Mammary epithelial cell (primary cell): ENCODE measurements at regions not wholly inside any gene's neighbourhood (a gene's known extent, or its start where the extent isn't known, plus 50 kb on each side); places are given as distances from the start of the nearest gene placed in this dataset.

ENCODE experiments used
- EZH2 ChIP-seq: IDR thresholded peaks from 2 replicates; pipeline ENCODE4 v1.6.1; 2012; ENCODE audit warnings: low read length, inconsistent platforms, borderline replicate concordance
- TF ChIP-seq, protein P1 (sequence below), 2 donors: IDR thresholded peaks in 1 of 2; conservative IDR thresholded peaks in 1 of 2; 2 replicates each; pipeline ENCODE4 v1.5.1; 2011 to 2012; ENCODE audit warnings: inconsistent platforms in 2 of 2, low read length in 2 of 2, mild to moderate bottlenecking in 2 of 2, control low read depth in 1 of 2, low read depth in 1 of 2; ENCODE audit not compliant: insufficient read depth in 1 of 2; ENCODE audit errors: extremely low read depth in 1 of 2

DNA sequence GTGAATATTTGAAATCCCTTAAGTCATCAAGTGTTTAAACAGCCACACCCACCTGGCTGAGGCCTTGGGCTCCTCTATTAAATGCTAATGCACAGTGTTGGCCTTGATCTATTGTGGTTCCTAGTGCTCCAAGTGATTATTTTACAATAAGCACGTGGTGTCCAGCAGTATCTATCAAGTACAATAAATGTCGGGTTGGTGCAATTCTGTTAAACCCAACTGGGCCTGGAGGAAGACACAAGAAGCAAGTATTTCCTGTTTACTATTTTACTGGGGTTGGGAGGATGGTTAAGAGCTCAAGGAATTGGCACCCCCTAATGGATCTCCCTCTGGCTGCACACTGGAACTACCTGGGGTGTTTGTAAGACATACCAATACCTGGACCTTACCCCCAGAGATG, 72.1 kb upstream of the HNF1B start:
- TF ChIP-seq, protein P1, sequence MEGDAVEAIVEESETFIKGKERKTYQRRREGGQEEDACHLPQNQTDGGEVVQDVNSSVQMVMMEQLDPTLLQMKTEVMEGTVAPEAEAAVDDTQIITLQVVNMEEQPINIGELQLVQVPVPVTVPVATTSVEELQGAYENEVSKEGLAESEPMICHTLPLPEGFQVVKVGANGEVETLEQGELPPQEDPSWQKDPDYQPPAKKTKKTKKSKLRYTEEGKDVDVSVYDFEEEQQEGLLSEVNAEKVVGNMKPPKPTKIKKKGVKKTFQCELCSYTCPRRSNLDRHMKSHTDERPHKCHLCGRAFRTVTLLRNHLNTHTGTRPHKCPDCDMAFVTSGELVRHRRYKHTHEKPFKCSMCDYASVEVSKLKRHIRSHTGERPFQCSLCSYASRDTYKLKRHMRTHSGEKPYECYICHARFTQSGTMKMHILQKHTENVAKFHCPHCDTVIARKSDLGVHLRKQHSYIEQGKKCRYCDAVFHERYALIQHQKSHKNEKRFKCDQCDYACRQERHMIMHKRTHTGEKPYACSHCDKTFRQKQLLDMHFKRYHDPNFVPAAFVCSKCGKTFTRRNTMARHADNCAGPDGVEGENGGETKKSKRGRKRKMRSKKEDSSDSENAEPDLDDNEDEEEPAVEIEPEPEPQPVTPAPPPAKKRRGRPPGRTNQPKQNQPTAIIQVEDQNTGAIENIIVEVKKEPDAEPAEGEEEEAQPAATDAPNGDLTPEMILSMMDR (conservative IDR thresholded peaks at IDR 0.05 in 1 of 2, IDR thresholded peaks at IDR 0.05 in 1 of 2; ENCODE audit: extremely low read depth in 1 of 2, insufficient read depth in 1 of 2, low read depth in 1 of 2, low read length in 2 of 2): no peak
- no peak for TF ChIP-seq EZH2
